ENCODE measurements at regions not wholly inside any gene's neighbourhood (a gene's known extent, or its start where the extent isn't known, plus 50 kb on each side); places are given as distances from the start of the nearest gene placed in this dataset.

- TF ChIP-seq, protein P1, sequence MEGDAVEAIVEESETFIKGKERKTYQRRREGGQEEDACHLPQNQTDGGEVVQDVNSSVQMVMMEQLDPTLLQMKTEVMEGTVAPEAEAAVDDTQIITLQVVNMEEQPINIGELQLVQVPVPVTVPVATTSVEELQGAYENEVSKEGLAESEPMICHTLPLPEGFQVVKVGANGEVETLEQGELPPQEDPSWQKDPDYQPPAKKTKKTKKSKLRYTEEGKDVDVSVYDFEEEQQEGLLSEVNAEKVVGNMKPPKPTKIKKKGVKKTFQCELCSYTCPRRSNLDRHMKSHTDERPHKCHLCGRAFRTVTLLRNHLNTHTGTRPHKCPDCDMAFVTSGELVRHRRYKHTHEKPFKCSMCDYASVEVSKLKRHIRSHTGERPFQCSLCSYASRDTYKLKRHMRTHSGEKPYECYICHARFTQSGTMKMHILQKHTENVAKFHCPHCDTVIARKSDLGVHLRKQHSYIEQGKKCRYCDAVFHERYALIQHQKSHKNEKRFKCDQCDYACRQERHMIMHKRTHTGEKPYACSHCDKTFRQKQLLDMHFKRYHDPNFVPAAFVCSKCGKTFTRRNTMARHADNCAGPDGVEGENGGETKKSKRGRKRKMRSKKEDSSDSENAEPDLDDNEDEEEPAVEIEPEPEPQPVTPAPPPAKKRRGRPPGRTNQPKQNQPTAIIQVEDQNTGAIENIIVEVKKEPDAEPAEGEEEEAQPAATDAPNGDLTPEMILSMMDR (IDR thresholded peaks at IDR 0.05; ENCODE audit: insufficient read depth, low read depth, low read length): no peak
- no peak for TF ChIP-seq EZH2 (IDR thresholded peaks at IDR 0.05; ENCODE audit: insufficient read depth, low read length)
These were observed 495.2 kb upstream of the GRIA1 start for GRCh38 chr5:152995214-152995725.

Measured in astrocyte (in vitro differentiated cells and primary cell).